ENCODE measurements at regions not wholly inside any gene's neighbourhood (a gene's known extent, or its start where the extent isn't known, plus 50 kb on each side); places are given as distances from the start of the nearest gene placed in this dataset.

DNA sequence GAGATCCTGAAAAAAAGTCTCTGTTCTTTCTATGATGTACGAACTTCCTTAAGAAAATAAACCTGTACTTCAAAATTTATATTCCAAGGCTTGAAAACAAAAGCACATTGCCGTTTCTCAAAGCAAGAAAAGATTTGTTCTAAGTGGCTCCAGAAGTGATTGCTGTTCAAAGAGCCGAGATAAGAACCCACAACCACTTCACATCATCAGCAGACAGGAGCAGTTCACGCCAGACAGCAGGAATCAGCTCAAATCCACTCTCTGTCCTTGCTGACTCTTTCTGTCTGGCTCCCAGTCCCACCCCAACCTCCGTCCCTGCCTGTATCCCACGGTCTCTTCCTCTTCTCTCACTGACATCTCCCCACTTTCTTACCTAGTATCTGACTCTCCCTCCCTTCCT is 85.0 kb upstream of the MYOCD start:
- in situ Hi-C loops (cut with HindIII; ENCODE audit: low pct_ligation_motif_present, low sequenced_read_pairs), result no loop called here

DNA sequence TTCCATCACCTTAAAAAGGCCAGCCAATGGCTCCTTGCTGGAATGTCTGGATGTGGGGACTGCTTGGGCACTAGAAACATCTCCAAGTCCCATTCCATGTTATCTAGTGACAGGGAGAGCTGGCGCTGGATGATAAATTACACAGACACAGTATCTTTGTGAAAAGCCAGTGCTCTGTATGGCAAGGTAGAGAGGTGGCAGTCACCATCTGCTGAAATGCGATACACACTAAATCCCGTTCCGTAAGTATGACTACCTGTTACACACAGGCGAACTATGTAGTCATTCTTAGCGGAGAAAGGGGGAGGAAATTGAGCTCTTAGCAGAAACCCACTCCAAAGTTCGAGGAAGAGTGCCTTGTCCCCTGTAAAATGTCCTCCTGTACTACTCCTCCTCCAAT is 81.0 kb upstream of the MYOCD start:
- Histone ChIP-seq H3K36me3 (replicated peaks) (no peaks in the 10 kb centered on the region), H3K27ac (no peak overlapping the region), H3K4me3 (ENCODE audit: low read depth, low read length) (no peak overlapping the region), H3K27me3 (replicated peaks) (no peaks in the 10 kb centered on the region)
- TF ChIP-seq, protein P1, sequence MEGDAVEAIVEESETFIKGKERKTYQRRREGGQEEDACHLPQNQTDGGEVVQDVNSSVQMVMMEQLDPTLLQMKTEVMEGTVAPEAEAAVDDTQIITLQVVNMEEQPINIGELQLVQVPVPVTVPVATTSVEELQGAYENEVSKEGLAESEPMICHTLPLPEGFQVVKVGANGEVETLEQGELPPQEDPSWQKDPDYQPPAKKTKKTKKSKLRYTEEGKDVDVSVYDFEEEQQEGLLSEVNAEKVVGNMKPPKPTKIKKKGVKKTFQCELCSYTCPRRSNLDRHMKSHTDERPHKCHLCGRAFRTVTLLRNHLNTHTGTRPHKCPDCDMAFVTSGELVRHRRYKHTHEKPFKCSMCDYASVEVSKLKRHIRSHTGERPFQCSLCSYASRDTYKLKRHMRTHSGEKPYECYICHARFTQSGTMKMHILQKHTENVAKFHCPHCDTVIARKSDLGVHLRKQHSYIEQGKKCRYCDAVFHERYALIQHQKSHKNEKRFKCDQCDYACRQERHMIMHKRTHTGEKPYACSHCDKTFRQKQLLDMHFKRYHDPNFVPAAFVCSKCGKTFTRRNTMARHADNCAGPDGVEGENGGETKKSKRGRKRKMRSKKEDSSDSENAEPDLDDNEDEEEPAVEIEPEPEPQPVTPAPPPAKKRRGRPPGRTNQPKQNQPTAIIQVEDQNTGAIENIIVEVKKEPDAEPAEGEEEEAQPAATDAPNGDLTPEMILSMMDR (IDR thresholded peaks at IDR 0.05; ENCODE audit: low read depth, low read length, missing control alignments), result no peak
- in situ Hi-C loops (cut with HindIII; ENCODE audit: low pct_ligation_motif_present, low sequenced_read_pairs), result no loop called here
- no peak for DNase-seq

More for the DNA sequence above, 85.0 kb upstream of the MYOCD start:
- H3K4me3 ChIP-seq (ENCODE audit: low read depth, low read length), result no peak overlapping the region
- no peaks in the 10 kb centered on the region for H3K36me3 ChIP-seq (replicated peaks)
- no peaks in the 10 kb centered on the region for H3K27me3 ChIP-seq (replicated peaks)
- H3K27ac ChIP-seq, result peak overlapping the region; percentile 26
- peak; percentile 73 for DNase-seq
- TF ChIP-seq, protein P1 (IDR thresholded peaks at IDR 0.05; ENCODE audit: low read depth, low read length, missing control alignments), result no peak

DNA sequence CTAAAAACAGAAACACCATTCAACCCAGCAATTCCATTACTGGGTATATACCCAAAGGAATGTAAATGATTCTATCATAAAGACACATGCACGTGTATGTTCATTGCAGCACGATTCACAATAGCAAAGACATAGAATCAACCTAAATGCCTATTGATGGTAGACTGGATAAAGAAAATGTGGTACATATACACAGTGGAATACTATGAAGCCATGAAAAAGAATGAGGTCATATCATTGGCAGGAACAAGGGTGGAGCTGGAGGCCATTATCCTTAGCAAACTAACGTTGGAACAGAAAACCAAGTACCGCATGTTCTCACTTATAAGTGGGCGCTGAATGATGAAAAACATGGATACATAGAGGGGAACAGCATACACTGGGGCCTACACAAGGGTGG is 77.2 kb upstream of the MYOCD start:
- Histone ChIP-seq H3K4me3 (ENCODE audit: low read depth, low read length) (no peak overlapping the region), H3K36me3 (replicated peaks) (no peaks in the 10 kb centered on the region), H3K27ac (no peak overlapping the region), H3K27me3 (replicated peaks) (no peaks in the 10 kb centered on the region)
- TF ChIP-seq, protein P1 (IDR thresholded peaks at IDR 0.05; ENCODE audit: low read depth, low read length, missing control alignments), result no peak
- DNase-seq, result no peak
- in situ Hi-C loops (cut with HindIII; ENCODE audit: low pct_ligation_motif_present, low sequenced_read_pairs), result no loop called here

DNA sequence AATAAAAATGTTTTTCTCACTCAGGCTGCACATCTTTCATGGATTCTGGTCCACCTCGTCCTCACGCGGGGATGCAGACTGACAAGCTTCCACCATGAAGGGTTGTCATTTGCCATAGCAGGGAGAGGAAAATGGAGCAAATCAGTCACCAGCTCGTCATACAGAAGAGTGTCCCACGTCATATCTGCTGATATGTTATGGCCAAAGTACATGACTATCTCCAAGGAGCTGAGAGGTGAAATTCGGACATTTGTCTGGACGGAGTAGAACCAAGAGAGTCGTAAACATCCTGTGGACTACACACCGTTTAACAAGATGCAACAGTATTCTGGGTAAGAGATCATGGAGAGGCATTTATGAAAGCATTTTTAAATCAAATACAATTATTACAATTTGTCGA is 75.3 kb upstream of the MYOCD start:
- TF ChIP-seq, protein P1 (IDR thresholded peaks at IDR 0.05; ENCODE audit: low read depth, low read length, missing control alignments), result no peak
- H3K27me3 ChIP-seq (replicated peaks), result no peaks in the 10 kb centered on the region
- no peak overlapping the region for H3K27ac ChIP-seq
- H3K4me3 ChIP-seq (ENCODE audit: low read depth, low read length), result no peak overlapping the region
- no peak for DNase-seq
- in situ Hi-C loops (cut with HindIII; ENCODE audit: low pct_ligation_motif_present, low sequenced_read_pairs), result no loop called here
- H3K36me3 ChIP-seq (replicated peaks), result no peaks in the 10 kb centered on the region

DNA sequence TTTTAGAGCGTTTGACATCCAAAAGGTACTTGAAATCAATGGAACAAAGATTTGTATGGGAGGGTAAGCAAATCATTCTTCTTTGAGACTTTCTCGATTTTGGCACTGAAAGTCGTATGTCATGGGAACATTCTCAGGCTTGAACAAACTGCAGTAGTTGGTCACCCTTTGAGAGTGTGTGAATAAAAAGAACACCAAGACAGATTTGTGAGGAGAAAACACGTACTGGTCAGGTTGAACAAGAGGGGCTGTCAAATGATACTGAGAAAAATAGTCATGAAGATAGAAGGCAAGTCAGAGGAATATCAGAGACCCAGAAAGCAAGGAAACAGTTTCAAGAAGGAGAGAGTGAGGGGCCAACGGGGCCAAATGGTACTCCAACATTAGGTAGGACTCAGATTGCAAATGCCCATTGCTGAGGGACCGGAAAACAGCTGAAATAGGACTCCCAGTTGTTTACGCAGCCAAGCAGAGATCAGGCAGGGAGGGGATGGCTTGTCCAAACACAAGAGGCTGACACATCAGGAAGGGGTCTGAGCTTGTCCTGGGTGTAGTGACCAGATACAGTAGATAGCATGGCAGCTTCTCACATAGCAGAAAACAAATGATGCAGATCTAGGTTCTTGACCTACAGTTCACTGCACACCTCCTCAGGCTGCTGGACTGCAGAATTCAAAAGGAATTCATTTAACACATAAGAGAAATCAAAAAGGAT is 74.5 kb upstream of the MYOCD start:
- DNase-seq, result peak; percentile 78
- TF ChIP-seq, protein P1 (IDR thresholded peaks at IDR 0.05; ENCODE audit: low read depth, low read length, missing control alignments), result no peak
- in situ Hi-C loops (cut with HindIII; ENCODE audit: low pct_ligation_motif_present, low sequenced_read_pairs), result no loop called here
- H3K27ac ChIP-seq, result peak overlapping the region; percentile 72
- H3K4me3 ChIP-seq (ENCODE audit: low read depth, low read length), result no peak overlapping the region
- H3K36me3 ChIP-seq (replicated peaks), result no peaks in the 10 kb centered on the region
- no peaks in the 10 kb centered on the region for H3K27me3 ChIP-seq (replicated peaks)

DNA sequence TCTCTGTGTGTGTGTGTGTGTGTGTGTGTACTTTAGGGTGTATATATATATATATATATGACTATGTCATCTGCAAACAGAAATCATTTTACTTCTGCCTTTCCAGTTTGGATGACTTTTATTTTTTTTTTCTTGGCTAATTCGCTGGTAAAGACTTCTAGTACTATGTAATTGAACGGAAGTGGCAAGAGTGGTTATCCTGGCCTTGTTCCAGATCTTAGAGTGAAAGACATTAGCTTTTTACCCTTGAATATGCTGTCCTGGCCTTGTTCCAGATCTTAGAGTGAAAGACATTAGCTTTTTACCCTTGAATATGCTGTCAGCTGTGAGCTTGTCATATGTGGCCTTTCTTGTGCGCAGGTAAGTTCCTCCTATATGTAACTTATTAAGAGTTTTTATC is 72.7 kb upstream of the MYOCD start:
- Histone ChIP-seq H3K4me3 (ENCODE audit: low read depth, low read length) (no peak overlapping the region), H3K27me3 (replicated peaks) (no peaks in the 10 kb centered on the region), H3K27ac (no peak overlapping the region), H3K36me3 (replicated peaks) (no peaks in the 10 kb centered on the region)
- no peak for DNase-seq
- in situ Hi-C loops (cut with HindIII; ENCODE audit: low pct_ligation_motif_present, low sequenced_read_pairs), result no loop called here
- TF ChIP-seq, protein P1 (IDR thresholded peaks at IDR 0.05; ENCODE audit: low read depth, low read length, missing control alignments), result no peak
